Naive thymus-derived CD4-positive, alpha-beta T cell (primary cell): ENCODE measurements at regions not wholly inside any gene's neighbourhood (a gene's known extent, or its start where the extent isn't known, plus 50 kb on each side); places are given as distances from the start of the nearest gene placed in this dataset.

Source experiments
- ATAC-seq: fragments of 150-1000 bp; cut with Tn5 transposase; 2 replicates; pipeline ENCODE4 v1.10.0; 2021; ENCODE audit warnings: mild to moderate bottlenecking, moderate library complexity
- CTCF ChIA-PET: fragments of 350-600 bp; sonication (Branson Sonifier 250); formaldehyde crosslinking; loops from one replicate; lab custom pipeline; 2021; ENCODE audit warnings: antibody characterized with exemption; lab: Charles Lee
- POLR2A ChIA-PET: fragments of 350-600 bp; sonication (Branson Sonifier 250); formaldehyde crosslinking; loops from one replicate; lab custom pipeline; 2021; ENCODE audit warnings: antibody characterized with exemption, inconsistent platforms; lab: Charles Lee
- DNase-seq, 9 donors: peaks; one replicate each; pipeline versions ENCODE4 v3.0.0 to v3.0.0-alpha.2; 2020 to 2022; ENCODE audit warnings: mixed read lengths in 1 of 9
- H3K27ac ChIP-seq: one replicate; pipeline ENCODE4 v1.7.0; 2013; ENCODE audit warnings: mild to moderate bottlenecking, low read depth, low read length, moderate library complexity
- H3K27me3 ChIP-seq, 2 donors: one replicate each; pipeline ENCODE4 v1.7.0; 2013; ENCODE audit warnings: low read length in 2 of 2, mild to moderate bottlenecking in 2 of 2, moderate library complexity in 2 of 2; ENCODE audit not compliant: control insufficient read depth in 2 of 2, insufficient read depth in 2 of 2
- H3K36me3 ChIP-seq, 3 experiments: 1 replicate in 2 of 3; 2 replicates in 1 of 3; pipeline ENCODE4 v1.7.0; 2013; ENCODE audit warnings: low read length in 3 of 3, mild to moderate bottlenecking in 3 of 3, moderate library complexity in 1 of 3; ENCODE audit not compliant: insufficient read depth in 3 of 3, control insufficient read depth in 2 of 3
- H3K4me1 ChIP-seq, 2 donors: one replicate each; pipeline ENCODE4 v1.7.0; 2013; ENCODE audit warnings: low read length in 2 of 2, mild to moderate bottlenecking in 2 of 2, moderate library complexity in 1 of 2; ENCODE audit not compliant: control insufficient read depth in 2 of 2, insufficient read depth in 2 of 2
- H3K4me3 ChIP-seq: 2 replicates; pipeline ENCODE4 v1.7.0; 2013; ENCODE audit warnings: mild to moderate bottlenecking, low read length
- H3K9me3 ChIP-seq, 3 experiments: 1 replicate in 2 of 3; 2 replicates in 1 of 3; pipeline ENCODE4 v1.7.0; 2013; ENCODE audit warnings: low read length in 3 of 3; ENCODE audit not compliant: control insufficient read depth in 2 of 3
- H3K27ac Mint-ChIP-seq, 9 donors: one replicate each; pipeline ENCODE4 v1.8.0; 2020 to 2022; ENCODE audit warnings: mixed read lengths in 9 of 9, mild to moderate bottlenecking in 8 of 9, moderate library complexity in 5 of 9, inconsistent platforms in 2 of 9
- H3K27me3 Mint-ChIP-seq, 5 donors: one replicate each; pipeline ENCODE4 v1.8.0; 2021 to 2022; ENCODE audit warnings: mixed read lengths in 5 of 5, mild to moderate bottlenecking in 1 of 5
- H3K36me3 Mint-ChIP-seq, 5 donors: one replicate each; pipeline ENCODE4 v1.8.0; 2020 to 2022; ENCODE audit warnings: mixed read lengths in 5 of 5, mild to moderate bottlenecking in 3 of 5, inconsistent platforms in 1 of 5
- H3K4me1 Mint-ChIP-seq, 7 donors: one replicate each; pipeline ENCODE4 v1.8.0; 2020 to 2022; ENCODE audit warnings: mixed read lengths in 7 of 7, mild to moderate bottlenecking in 3 of 7, inconsistent platforms in 1 of 7
- H3K4me3 Mint-ChIP-seq, 10 donors: one replicate each; pipeline ENCODE4 v1.8.0; 2020 to 2022; ENCODE audit warnings: mild to moderate bottlenecking in 10 of 10, mixed read lengths in 10 of 10, moderate library complexity in 6 of 10, inconsistent platforms in 2 of 10
- H3K9me3 Mint-ChIP-seq, 11 donors: one replicate each; pipeline ENCODE4 v1.8.0; 2020 to 2022; ENCODE audit warnings: mixed read lengths in 11 of 11, mild to moderate bottlenecking in 4 of 11, inconsistent platforms in 1 of 11, moderate library complexity in 1 of 11
- intact Hi-C, 2 donors: fragments of 100-400 bp; cut with micrococcal nuclease; formaldehyde crosslinking; loops; one replicate each; pipeline ENCODE4 v1.15.1; 2023

- ATAC-seq = no peak
- Histone ChIP-seq H3K4me1 (no peaks in the 10 kb centered on the region), H3K4me3 (no peak overlapping the region), H3K27ac (no peak overlapping the region), H3K9me3 (no peaks in the 10 kb centered on the region), H3K36me3 (no peaks in the 10 kb centered on the region), H3K27me3 (no peaks in the 10 kb centered on the region)
- no peak for DNase-seq
- Mint-ChIP-seq H3K36me3 (no peaks in the 10 kb centered on the region), H3K27me3 (peaks cover 0 to 2% (median 0%) of the 10 kb centered on the region in 5 donors), H3K27ac (no peak overlapping the region), H3K4me1 (no peaks in the 10 kb centered on the region), H3K9me3 (peaks cover 0 to 12% (median 0%) of the 10 kb centered on the region in 11 donors), H3K4me3 (no peak overlapping the region)
- POLR2A ChIA-PET = no interaction called here
- intact Hi-C loops = no loop called here
- CTCF ChIA-PET = no interaction called here
These were observed 72.1 kb downstream of the FOXA2 start for GRCh38 chr20:22511943-22512910.

GRCh38 chr20:22509843-22510147, 74.6 kb downstream of the FOXA2 start:
- Mint-ChIP-seq H3K9me3 (peaks cover 0 to 12% (median 0%) of the 10 kb centered on the region in 11 donors), H3K27ac (no peak overlapping the region), H3K36me3 (no peaks in the 10 kb centered on the region), H3K27me3 (peaks cover 0 to 2% (median 0%) of the 10 kb centered on the region in 5 donors), H3K4me1 (no peaks in the 10 kb centered on the region), H3K4me3 (no peak overlapping the region)
- Histone ChIP-seq H3K36me3 (no peaks in the 10 kb centered on the region), H3K27ac (no peak overlapping the region), H3K9me3 (no peaks in the 10 kb centered on the region), H3K4me3 (no peak overlapping the region), H3K27me3 (no peaks in the 10 kb centered on the region), H3K4me1 (no peaks in the 10 kb centered on the region)
- ChIA-PET CTCF (no interaction called here), POLR2A (no interaction called here)
- no peak for ATAC-seq
- intact Hi-C loops = no loop called here
- DNase-seq = no peak

DNA sequence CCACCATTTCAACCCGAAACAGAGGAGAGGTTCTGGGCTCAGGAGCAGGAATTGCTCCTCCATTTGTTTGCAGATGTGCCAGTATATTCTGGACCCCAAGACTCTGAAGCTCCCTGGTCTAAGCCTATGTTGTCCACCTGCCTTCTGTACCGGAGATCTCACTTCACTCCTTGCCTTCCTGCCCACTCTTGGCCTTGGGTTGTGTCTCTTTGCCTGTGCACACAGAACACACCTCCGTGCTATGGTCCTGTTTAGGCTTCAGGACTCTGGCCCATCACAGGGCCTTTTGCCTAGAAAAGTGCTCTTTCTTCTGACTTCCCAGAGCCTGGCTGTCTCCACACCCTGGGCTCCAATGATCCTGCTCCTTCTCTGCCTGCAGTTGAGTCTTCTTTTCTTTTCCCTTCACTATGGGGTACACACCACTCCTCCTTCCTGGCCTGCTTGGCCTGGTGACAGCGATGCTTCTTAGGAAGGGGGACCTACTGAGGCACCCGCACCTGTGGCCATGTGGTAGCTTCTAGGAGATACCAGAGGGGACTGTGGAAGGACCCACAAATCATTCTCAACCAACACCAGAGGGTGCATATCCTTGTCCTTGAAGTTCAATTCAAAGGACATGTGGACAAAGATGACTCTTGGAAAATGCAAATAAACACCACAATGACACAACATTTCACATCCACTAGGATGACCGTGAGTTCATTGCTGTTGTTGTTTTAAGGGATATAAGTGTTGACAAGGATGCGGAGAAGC, 75.1 kb downstream of the FOXA2 start:
- no peak overlapping the region for H3K27ac ChIP-seq
- Mint-ChIP-seq H3K27ac (no peak overlapping the region), H3K4me3 (no peak overlapping the region), H3K9me3 (peaks cover 0 to 12% (median 0%) of the 10 kb centered on the region in 11 donors), H3K27me3 (peaks cover 0 to 2% (median 0%) of the 10 kb centered on the region in 5 donors), H3K36me3 (no peaks in the 10 kb centered on the region), H3K4me1 (no peaks in the 10 kb centered on the region)
- intact Hi-C loops = no loop called here
- H3K9me3 ChIP-seq = no peaks in the 10 kb centered on the region
- no peak overlapping the region for H3K4me3 ChIP-seq
- H3K4me1 ChIP-seq = no peaks in the 10 kb centered on the region
- ChIA-PET CTCF (no interaction called here), POLR2A (no interaction called here)
- no peaks in the 10 kb centered on the region for H3K36me3 ChIP-seq
- H3K27me3 ChIP-seq = no peaks in the 10 kb centered on the region
- no peak for DNase-seq
- no peak for ATAC-seq

DNA sequence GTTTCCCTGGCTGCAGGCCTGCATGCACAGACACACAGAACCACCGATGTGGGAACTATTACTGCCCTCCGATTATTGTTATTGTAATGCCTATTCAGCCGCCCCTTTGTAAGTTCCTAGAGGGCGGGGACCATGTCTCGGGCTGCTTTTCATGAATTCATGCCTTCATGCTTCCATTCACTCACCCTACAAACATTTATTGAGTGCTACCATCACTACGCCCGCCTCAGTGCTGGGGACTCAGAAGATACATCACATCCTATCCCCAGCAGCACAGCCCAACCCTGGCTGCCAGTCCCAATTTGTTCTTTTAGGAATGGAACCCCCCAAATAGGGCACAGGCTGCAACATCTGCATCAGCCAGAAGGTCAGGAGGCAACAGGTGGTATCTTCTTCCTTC, 75.9 kb downstream of the FOXA2 start:
- ChIA-PET POLR2A (no interaction called here), CTCF (no interaction called here)
- no peaks in the 10 kb centered on the region for H3K4me1 ChIP-seq
- Mint-ChIP-seq H3K9me3 (peaks cover 0 to 12% (median 0%) of the 10 kb centered on the region in 11 donors), H3K36me3 (no peaks in the 10 kb centered on the region), H3K4me3 (no peak overlapping the region), H3K4me1 (no peaks in the 10 kb centered on the region), H3K27me3 (no peaks in the 10 kb centered on the region), H3K27ac (no peak overlapping the region)
- H3K27me3 ChIP-seq = no peaks in the 10 kb centered on the region
- H3K36me3 ChIP-seq = no peaks in the 10 kb centered on the region
- no peak for ATAC-seq
- intact Hi-C loops = no loop called here
- H3K4me3 ChIP-seq = no peak overlapping the region
- H3K9me3 ChIP-seq = no peaks in the 10 kb centered on the region
- DNase-seq = no peak
- H3K27ac ChIP-seq = no peak overlapping the region

- Mint-ChIP-seq H3K4me1 (no peaks in the 10 kb centered on the region), H3K4me3 (no peak overlapping the region), H3K36me3 (no peaks in the 10 kb centered on the region), H3K27ac (no peak overlapping the region), H3K9me3 (peaks cover 0 to 12% (median 0%) of the 10 kb centered on the region in 11 donors), H3K27me3 (peaks cover 0 to 3% (median 0%) of the 10 kb centered on the region in 5 donors)
- ChIA-PET CTCF (no interaction called here), POLR2A (no interaction called here)
- no peak overlapping the region for H3K4me3 ChIP-seq
- H3K4me1 ChIP-seq = no peaks in the 10 kb centered on the region
- H3K27ac ChIP-seq = no peak overlapping the region
- H3K9me3 ChIP-seq = no peaks in the 10 kb centered on the region
- intact Hi-C loops = no loop called here
- H3K27me3 ChIP-seq = no peaks in the 10 kb centered on the region
- DNase-seq = no peak
- no peak for ATAC-seq
- H3K36me3 ChIP-seq = no peaks in the 10 kb centered on the region
These were observed 77.0 kb downstream of the FOXA2 start for GRCh38 chr20:22507240-22507961.

DNA sequence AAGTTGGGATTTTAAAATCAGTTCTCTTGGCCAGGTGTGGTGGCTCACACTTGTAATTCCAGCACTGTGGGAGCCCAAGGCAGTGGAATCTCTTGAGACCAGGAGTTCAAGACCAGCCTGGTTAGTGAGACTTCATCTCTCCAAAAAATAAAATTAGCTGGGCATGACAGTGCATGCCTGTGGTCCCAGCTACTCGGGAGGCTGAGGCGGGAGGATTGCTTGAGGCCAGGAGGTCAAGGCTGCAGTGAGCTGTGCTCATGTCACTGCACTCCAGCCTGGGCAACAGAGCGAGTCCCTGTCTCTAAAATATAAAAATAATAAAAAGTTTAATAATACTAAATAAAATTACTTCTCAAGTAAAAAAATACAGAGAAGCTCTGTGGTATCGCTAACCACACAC, 77.5 kb downstream of the FOXA2 start:
- no peak overlapping the region for H3K27ac Mint-ChIP-seq
- no peaks in the 10 kb centered on the region for H3K9me3 ChIP-seq
- no peaks in the 10 kb centered on the region for H3K27me3 ChIP-seq
- peaks cover 0 to 12% (median 0%) of the 10 kb centered on the region in 11 donors for H3K9me3 Mint-ChIP-seq
- CTCF ChIA-PET = no interaction called here
- H3K4me3 ChIP-seq = no peak overlapping the region
- POLR2A ChIA-PET = no interaction called here
- intact Hi-C loops = no loop called here
- H3K36me3 Mint-ChIP-seq = no peaks in the 10 kb centered on the region
- DNase-seq = no peak
- H3K4me1 Mint-ChIP-seq = no peaks in the 10 kb centered on the region
- H3K27ac ChIP-seq = no peak overlapping the region
- ATAC-seq = no peak
- no peak overlapping the region for H3K4me3 Mint-ChIP-seq
- no peaks in the 10 kb centered on the region for H3K36me3 ChIP-seq
- peaks cover 0 to 5% (median 0%) of the 10 kb centered on the region in 5 donors for H3K27me3 Mint-ChIP-seq
- no peaks in the 10 kb centered on the region for H3K4me1 ChIP-seq
